HG02943 (cell line): ENCODE measurements at regions not wholly inside any gene's neighbourhood (a gene's known extent, or its start where the extent isn't known, plus 50 kb on each side); places are given as distances from the start of the nearest gene placed in this dataset.

Source experiments
- ATAC-seq: cut with Tn5 transposase; IDR thresholded peaks from one replicate; pipeline ENCODE4 v1.9.1; 2021; ENCODE audit warnings: mild to moderate bottlenecking, low read depth, moderate library complexity; ENCODE audit not compliant: unreplicated experiment

DNA sequence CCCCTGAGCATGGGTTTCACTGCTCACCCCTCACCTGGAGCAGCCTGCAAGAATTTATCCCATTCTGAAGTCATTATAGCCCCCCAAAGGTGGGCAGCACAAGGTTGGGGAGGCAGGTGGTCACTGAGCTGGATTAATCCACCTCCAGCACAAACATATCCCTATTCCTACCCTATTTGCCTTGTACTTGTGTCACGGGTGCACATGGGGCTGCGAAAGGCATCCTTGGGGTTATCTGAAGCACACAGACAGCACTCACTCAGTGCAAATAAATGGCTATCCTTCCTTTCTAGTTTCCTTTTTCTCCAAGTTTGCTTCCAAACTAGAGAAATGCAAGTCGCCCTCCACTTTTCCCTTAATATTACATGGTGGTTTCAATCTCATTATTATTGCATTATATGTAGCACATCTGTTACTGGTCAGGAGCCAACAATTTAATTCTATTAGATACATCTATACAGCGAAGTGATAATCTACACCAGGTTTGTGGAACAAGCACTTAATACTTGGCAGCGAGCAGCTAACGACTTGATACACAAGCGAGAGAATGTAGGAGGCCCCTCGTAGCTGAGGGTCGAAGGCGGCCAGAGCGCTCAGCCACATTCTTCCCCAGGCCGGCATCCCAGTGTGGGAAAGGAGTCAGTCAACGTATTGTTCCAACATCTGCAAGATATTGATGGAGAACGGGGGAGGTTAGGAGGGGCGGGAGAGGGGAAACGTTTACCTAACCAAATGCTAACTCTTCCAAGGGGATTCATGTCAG, 121.3 kb upstream of the HABP2 start:
- no peak for ATAC-seq

DNA sequence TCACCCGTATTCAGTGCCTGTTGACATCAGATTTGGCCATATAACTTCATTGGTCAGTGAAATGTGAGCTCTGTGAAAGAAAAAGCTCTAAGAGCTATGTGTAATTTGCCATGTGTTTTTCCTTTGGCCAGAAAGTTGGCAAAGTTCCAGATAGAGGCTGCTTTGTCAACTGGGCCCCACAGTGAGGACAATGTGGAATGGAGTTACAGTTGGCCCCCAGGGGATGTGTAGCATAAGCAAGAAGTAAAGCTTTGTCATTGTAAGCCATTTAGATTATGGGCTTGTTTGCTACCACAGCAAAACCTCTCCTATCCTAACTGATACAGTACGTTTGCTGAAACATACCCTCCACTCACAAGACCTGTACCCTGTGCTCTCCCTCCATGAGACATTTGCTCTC, 119.1 kb upstream of the HABP2 start:
- no peak for ATAC-seq

DNA sequence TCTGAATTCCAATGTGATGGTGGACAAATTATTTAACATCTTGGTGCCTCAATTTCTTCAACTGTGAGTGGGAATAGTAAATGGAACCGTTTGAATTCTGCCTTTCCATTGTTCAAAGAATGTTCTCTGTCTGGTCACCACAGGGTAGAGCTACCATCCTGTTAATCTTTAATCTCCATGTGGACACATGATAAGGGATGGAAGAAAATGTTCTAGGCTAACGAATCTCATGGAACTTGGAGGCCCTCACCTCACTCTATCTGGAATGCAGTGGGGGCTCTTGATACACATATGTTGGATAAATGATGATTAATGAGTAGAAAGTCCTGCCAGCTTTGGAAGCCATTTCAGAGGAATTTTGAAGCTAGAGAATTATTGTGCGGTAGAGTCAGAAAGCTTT, 118.5 kb upstream of the HABP2 start:
- no peak for ATAC-seq

DNA sequence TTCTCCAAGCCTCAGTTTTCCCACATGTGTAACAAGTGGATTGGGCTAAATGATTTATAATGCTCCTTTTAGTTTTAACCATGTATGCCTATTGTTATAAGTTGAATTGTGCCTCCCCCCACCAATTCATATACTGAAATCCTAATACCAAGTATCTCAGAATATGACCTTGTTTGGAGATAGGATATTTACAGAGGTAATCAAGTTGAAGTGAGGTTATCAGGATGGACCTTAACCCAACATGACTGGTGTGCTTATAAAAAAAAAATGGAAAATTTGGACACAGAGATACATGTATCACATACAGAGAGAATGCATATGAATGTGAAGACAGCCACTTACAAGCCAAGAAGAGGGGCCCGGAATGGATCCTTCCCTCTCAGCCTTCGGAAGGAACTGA, 117.9 kb upstream of the HABP2 start:
- no peak for ATAC-seq

DNA sequence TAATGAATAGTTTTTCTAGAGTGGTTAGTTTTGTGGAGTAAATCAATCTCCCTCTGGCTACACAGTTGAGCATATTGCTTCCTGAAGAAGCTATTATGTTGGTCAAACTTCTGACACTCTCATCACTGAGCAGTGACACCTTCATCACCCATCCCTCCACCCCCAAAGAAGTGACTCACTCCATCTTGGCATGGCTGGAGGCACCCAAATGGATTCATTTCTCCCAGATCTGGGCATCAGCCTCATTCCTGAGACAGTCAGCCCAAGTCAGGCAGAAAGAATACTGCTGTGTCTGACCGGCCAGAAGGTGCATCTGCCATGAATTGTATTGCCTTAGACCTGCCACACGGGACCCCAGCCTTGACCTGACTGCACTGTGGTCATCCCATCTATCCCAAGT, 117.0 kb upstream of the HABP2 start:
- ATAC-seq, result no peak

DNA sequence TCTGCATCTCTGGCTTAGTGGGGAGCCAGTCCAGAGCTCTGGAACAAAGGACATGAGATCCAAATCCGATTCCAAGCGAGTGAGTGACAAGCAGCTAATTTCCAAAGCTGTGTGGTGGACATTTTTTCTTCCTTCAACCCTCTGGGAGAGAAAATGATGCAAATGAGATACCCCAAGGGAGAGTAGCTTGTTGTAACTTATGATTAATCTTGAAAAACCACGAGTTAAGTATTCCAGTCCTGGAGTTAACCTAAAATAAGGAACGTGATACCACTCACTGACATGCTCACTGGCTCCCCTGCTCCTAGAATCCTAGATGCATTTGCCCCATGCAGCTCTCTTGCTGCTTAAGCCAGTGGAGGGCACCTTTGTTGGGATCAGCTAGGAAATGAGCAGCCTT, 116.0 kb upstream of the HABP2 start:
- no peak for ATAC-seq

DNA sequence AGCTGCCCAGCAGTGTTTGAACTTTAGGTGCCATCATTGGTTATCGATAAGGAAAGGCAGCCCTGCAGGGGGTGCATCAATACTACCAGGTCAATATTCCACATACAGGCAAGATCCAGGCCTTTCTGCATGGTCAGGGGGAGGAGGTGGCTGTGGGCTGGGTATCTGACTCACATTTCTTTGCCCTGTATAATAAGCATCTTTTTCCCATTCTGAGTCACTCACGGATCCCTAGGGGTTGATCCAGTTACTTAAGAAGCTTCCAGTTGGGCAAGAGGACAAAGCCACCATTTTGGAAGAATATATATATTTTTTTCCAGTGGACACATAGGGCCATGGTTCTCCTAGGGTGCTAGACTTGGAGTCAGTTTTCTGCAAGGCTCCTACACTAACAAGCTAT, 114.2 kb upstream of the HABP2 start:
- no peak for ATAC-seq

DNA sequence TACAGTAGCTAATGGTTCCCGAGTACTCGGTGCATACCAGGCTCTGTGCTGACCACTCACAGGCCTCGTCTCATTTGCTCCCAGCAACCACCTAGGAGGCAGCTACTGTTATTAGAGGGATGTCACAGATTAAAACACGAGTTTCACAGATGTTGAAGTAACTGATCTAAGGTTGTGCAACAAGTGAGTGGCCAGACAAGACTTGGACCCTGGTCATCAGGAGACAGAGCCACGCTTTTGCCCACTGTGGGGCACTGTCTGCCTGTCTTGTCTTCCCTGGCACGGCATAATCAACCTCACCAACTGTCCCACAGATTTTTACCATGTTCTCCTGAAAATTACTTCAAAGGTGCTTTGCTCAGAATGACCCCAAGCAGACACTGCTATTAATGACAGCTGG, 111.6 kb upstream of the HABP2 start:
- ATAC-seq, result no peak

DNA sequence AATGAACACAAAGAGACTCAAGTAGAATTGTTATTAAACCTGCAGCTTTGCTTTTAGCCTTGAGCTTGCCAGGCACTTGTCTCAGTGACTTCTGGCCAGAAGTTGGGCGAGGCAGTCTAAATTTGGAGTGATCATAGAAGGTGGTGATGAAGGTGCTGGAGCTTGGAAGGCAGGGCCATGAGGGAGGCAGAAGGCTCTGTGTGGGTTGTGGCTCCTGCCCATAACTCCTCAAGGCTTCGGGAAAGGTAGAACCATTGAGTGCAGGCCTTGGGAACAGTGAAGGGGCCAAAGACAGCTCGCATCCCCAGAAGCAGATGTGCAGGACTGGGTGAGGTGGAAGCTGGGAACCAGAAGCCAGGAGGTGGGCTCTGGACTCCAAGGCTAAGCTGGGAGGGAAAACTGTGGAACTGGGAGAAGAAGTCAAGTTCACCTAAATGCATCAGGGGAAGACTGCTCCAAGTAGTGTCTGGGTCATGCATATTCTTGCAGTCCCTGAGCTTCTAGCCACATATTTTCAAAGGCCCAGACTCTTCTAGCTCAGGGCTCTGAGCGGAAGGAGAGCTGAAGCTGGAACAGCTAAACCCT, 111.1 kb upstream of the HABP2 start:
- no peak for ATAC-seq

DNA sequence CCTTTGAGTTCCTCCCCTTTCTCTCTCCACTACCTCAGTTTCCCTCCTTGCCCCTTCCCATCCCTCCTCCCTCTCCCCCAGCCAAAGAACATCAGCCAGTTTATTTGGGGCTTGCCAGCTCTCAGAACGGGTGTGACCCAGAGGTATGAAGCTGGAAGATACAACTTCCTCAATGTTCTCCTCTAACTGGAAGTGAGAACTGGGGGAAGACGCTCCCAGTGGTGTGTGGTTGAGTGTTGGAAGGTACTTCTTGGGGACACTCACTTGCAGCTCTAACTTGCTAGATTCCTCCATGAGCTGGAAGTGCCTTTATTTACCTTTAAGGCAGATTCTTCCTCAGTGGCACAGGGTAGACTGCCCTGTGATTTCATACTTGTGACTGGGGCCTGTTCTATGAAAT, 110.5 kb upstream of the HABP2 start:
- no peak for ATAC-seq

DNA sequence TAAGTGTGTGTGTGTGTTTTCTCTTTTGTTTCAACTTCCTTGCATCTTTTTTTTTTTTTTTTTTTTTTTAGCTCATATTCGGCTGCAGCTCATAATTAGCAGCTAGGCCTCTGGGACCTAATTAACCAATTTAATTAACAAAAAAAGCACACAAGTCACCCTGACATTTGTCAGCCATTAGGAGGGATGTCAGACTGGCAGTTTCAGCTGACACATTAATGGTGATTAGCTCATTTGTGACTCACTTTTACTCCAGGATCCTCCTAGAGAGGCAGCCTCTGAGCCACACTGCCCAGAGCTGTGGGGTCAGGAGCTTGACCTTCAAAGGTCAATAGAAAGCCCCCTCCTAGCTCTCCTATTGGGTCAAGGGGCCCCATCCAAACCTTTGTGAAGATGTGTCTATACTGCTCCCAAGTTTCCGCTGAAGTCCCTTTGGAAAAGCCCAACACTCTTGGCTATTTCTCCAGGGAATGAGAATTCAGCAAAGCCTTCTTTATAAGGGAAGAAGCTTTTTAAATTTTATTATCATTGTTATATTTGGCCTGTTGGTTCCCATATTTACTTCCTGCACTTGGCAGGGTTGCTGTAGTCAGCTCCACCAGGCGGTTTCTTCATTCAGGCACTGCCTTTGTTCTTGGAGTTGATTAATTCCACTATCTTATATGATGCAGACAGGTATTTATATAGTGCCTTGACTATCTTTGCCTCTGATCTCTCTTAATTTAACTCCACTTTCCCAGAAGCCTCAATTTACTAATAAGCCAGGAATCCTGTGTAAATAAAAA, 109.5 kb upstream of the HABP2 start:
- no peak for ATAC-seq

DNA sequence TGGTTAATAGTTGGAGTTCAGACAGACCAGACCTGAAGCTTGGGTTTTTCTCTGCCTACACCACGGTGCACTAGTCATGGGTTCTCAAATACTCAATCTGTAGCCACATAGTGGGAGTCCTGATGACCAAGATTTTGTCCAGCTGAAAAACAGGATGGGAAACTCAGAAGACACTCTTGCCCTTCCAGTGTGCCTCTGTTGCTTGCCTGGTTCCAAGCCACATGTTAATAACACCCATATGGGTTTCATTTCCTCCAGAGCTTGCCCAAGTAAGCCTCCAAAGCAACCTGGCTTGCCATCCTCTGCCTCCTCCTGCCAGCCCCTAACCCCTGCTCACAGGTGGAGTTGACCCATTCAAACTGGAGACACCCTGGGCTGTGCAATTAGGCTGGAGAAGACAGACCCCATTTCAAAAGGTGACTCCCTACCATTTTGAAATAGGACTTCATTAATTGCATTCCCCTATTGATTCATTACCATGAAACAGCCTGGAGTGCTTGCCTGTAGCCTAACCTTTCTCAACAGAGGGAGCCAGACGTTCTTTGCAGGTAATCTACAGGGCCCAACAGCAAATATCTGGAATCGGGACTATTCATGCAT, 108.0 kb upstream of the HABP2 start:
- no peak for ATAC-seq

DNA sequence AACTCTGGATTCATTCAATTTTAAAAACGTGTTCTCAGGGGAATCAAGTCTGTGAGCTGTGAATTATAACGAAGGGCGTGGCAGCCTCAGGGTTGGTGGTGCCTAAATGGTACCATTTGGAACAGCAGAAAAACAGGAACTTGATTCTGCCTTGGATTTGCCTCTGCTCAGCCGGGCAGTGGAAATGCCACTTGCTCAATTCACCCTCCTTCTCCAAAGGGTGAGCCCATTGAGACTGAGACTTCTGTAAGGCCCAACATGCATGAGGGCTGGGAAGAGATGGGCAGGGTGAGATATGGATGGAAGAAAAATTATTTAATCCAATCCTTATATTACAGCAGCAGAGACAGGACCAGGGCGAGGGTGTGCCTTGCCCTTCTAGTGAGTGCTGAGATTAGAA, 107.1 kb upstream of the HABP2 start:
- no peak for ATAC-seq

DNA sequence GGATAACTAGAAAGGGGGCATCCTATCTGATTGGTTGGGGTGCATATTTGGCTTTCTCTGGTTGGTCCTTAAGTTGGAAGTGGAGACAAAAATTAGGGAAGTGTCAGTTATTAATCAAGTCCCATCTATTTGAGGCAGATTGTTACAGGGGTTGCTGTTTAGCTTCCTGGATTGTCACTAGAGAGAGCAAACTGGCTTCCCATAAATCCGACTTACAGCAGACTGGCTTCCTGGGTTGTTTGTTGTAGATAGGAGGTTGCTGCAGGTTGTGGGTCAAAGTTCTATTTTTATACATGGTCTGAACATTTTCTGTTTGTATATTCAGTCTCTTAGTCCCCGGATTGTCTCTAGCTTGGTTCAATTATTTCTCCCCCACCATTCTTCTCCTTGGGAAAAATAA, 106.1 kb upstream of the HABP2 start:
- no peak for ATAC-seq

DNA sequence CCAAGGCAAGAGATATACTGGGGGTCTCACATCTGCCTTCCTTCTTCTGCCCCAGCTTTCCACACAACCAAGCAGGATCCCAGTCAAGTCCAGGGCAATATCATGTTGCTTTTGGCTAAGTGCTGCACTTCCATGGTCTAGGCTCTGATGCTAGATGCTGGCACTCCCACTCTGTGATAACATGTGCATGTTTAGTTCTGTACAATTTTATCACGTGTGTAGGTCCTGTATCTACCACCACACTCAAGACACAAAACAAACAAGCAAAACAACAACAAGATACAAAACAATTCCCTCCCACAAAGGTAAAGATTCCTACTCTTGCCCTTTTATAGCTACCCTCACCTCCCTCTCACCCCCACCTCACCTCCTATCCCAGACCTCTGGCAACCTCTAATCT, 105.6 kb upstream of the HABP2 start:
- no peak for ATAC-seq

DNA sequence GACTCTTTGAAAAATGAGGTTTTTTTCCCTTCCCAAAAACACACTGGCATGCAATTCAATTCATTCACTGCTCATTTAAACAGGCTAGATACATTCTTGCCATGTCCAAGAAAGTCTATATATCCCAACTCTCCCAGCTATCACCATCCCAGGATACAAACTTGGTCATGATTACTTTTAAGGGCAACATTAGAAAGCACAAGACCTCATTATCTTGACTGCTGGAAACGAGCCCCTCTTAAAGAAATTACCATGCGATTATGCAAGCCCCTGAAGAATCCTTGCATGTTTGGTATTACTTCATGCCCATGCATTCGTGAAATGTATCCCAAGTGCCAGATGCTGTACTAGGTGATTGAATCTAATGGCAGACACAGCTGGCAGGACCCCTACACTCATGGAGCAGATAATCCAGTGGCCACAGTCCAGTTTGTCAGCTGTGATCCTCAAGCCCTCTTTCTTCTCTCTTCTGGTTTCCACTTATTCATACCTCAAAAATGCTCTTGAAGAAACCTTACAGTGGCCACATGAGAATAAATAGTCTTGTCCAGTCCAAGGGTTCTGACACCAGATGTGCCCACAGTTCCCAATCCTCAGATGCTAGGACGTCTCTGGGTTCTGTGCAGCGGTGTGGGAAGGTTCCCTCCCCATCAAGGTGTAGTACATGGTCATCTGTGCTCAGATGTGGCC, 103.7 kb upstream of the HABP2 start:
- ATAC-seq, result no peak

DNA sequence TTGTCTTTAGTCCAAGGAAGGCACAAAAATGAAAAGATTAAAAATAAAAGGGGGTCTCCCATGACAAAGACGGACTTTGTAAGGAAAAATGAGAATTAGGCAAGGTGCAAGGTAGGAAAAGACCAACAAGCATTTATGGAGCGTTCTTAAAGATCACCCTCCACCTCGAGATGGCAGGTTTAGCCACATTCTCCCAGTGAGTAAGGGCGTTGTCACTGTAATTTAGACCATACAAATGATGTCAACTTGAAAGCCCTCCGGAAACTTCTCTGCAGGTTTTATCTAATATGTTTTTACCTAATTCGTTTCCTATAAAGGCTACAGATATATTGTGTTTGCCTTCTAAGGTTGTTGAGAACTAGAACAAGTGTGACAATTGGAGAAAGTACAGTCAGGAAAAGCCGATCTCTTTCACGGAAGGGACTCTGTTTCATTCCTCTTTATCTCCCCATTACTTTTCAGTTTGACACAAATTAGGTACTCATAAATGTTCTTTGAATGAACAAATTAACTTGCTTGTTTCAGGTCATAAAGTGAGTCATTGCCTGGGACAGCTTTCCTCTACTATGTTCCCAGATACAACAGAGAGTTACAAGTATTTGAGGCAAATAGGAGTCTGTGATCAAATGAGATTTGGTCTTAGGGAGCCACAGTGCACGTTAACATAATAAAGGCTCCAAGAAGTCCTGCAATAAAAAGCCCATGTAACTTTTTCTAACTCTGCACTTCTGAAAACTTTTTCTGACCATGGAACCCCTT, 102.6 kb upstream of the HABP2 start:
- ATAC-seq, result no peak

DNA sequence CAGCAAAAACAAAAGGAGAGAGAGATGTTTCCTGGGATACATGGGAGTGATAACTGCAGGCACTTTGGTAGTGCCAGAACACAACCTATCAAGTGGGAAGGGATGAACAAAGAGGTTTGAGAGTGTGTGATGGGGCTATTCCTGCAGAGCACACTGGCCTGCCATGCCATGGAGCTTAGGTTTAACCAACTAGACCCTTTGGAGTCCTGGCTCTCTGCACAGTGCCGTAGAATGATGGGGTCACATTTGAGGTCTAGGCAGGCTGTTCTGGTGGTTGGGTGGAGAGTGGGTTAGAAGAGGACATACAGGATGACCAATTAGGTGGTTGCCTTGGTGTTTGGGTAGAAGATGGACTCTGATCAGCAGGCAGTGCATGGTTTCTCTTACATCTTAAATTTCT, 101.9 kb upstream of the HABP2 start:
- ATAC-seq, result no peak

DNA sequence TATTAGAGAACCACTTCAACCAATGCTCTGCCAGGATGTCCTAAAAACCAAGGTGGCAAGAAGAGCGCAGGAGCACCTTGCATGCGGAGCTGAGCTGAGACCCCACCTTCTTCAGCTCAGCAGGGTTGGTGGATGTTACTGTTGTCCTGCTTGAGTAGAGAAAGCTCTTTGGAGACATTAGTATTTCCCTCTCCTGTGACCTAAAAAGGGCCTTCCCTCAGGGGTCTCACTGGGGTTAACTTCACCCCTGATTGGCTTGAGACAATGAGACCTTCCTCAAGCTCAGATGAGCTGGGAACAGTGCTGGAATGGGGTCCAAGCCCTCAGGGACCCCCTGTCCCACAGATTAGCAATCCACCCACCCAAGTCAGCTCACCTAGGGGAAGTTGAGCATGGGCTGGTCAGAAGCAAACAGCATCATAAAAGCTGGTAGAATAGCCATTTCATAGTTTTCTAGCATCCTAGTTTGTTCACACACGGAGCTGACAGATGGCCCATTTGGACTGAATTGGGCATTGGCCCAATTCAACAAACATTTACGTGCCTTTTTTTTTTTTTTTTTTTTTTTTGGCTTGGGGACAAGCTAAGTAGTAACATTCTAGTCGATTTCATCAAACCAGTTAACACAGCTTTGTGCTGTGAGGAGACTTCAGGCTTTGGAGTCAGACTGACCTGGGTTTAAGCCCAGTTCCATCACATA, 100.6 kb upstream of the HABP2 start:
- ATAC-seq, result no peak

DNA sequence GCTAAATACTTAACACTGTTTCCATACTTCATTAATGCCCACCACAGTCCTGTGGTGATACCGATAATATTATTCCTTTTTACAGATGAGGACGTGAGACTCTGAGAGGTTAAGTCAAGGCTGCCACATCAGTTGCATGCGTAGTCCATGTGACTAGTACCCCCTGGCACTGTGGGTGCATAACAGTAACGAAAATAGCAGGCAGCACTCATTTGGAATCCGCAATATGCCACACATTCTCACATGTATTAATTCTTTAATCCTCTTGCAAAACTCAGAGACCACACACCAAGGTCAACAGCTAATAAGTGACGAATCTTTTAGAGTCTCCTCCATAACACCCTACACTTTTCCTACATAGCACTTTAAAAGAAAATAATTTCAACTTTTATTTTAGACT, 99.5 kb upstream of the HABP2 start:
- no peak for ATAC-seq
